ENCODE measurements at regions not wholly inside any gene's neighbourhood (a gene's known extent, or its start where the extent isn't known, plus 50 kb on each side); places are given as distances from the start of the nearest gene placed in this dataset.
A peak's percentile ranks its signal among the peaks of the same experiment; 100 is the strongest.

DNA sequence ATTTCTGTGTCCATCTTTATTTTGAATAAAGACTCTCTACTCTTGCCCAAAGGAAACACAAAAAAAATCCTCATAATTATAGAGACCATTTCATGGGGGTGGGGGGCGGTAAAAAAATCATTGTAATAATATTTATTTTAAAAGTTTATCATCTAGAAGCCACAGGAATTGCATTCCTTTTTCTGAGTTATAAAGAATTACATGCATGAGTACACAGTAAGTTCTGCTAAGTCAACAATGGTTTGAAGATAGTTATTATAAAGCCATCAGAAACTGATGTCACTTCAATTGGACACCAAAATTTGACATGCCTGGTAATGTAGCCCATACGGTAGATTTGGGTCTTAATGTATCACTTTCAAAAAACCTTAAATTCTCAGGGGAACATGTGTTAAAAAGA lies 478.1 kb upstream of the NR5A2 start:
- no peaks in the 10 kb centered on the region for H3K9me3 ChIP-seq (ENCODE audit: control insufficient read depth, insufficient read depth, low read depth, low read length)
- H3K27ac ChIP-seq (ENCODE audit: low read length), result no peak overlapping the region
- no TSS peak for BruUV-seq (replicated peaks)
- in situ Hi-C loops (cut with HindIII; ENCODE audit: low pct_unique_long_range_greater_than_20kb, low sequenced_read_pairs) (no loop called here), intact Hi-C loops (cut with micrococcal nuclease; ENCODE audit: unreplicated experiment) (no loop called here)
- no peaks in the 10 kb centered on the region for H3K36me3 ChIP-seq (ENCODE audit: control insufficient read depth, insufficient read depth, low read length)
- TF ChIP-seq, protein P1, sequence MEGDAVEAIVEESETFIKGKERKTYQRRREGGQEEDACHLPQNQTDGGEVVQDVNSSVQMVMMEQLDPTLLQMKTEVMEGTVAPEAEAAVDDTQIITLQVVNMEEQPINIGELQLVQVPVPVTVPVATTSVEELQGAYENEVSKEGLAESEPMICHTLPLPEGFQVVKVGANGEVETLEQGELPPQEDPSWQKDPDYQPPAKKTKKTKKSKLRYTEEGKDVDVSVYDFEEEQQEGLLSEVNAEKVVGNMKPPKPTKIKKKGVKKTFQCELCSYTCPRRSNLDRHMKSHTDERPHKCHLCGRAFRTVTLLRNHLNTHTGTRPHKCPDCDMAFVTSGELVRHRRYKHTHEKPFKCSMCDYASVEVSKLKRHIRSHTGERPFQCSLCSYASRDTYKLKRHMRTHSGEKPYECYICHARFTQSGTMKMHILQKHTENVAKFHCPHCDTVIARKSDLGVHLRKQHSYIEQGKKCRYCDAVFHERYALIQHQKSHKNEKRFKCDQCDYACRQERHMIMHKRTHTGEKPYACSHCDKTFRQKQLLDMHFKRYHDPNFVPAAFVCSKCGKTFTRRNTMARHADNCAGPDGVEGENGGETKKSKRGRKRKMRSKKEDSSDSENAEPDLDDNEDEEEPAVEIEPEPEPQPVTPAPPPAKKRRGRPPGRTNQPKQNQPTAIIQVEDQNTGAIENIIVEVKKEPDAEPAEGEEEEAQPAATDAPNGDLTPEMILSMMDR (IDR thresholded peaks at IDR 0.05), result no peak
- TF ChIP-seq POLR2AphosphoS5 (IDR thresholded peaks at IDR 0.05; ENCODE audit: low read depth, low read length) (no peak), TCF7L2 (IDR thresholded peaks at IDR 0.05; ENCODE audit: low read depth, low read length) (no peak), SIN3A (IDR thresholded peaks at IDR 0.05; ENCODE audit: borderline replicate concordance, insufficient read depth, low read depth, low read length) (no peak)
- TF ChIP-seq, protein P2, sequence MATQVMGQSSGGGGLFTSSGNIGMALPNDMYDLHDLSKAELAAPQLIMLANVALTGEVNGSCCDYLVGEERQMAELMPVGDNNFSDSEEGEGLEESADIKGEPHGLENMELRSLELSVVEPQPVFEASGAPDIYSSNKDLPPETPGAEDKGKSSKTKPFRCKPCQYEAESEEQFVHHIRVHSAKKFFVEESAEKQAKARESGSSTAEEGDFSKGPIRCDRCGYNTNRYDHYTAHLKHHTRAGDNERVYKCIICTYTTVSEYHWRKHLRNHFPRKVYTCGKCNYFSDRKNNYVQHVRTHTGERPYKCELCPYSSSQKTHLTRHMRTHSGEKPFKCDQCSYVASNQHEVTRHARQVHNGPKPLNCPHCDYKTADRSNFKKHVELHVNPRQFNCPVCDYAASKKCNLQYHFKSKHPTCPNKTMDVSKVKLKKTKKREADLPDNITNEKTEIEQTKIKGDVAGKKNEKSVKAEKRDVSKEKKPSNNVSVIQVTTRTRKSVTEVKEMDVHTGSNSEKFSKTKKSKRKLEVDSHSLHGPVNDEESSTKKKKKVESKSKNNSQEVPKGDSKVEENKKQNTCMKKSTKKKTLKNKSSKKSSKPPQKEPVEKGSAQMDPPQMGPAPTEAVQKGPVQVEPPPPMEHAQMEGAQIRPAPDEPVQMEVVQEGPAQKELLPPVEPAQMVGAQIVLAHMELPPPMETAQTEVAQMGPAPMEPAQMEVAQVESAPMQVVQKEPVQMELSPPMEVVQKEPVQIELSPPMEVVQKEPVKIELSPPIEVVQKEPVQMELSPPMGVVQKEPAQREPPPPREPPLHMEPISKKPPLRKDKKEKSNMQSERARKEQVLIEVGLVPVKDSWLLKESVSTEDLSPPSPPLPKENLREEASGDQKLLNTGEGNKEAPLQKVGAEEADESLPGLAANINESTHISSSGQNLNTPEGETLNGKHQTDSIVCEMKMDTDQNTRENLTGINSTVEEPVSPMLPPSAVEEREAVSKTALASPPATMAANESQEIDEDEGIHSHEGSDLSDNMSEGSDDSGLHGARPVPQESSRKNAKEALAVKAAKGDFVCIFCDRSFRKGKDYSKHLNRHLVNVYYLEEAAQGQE (IDR thresholded peaks at IDR 0.05; ENCODE audit: insufficient read depth in 1 of 2, low read depth in 2 of 2, low read length in 1 of 2), result no peak
- H3K4me3 ChIP-seq (ENCODE audit: low read depth in 2 of 2, low read length in 2 of 2), result no peak overlapping the region
- H3K27me3 ChIP-seq (ENCODE audit: control insufficient read depth, insufficient read depth, low read length), result no peaks in the 10 kb centered on the region
- ChIA-PET POLR2A (no interaction called here), CTCF (no interaction called here)
- no peak for ATAC-seq
- no peak for DNase-seq (ENCODE audit: low read depth, low spot score)
- 0 out of 2 replicates have a peak, but pooled peaks cover 3% of the 10 kb centered on the region for H3K4me1 ChIP-seq (ENCODE audit: control insufficient read depth, insufficient read depth, low read length)

DNA sequence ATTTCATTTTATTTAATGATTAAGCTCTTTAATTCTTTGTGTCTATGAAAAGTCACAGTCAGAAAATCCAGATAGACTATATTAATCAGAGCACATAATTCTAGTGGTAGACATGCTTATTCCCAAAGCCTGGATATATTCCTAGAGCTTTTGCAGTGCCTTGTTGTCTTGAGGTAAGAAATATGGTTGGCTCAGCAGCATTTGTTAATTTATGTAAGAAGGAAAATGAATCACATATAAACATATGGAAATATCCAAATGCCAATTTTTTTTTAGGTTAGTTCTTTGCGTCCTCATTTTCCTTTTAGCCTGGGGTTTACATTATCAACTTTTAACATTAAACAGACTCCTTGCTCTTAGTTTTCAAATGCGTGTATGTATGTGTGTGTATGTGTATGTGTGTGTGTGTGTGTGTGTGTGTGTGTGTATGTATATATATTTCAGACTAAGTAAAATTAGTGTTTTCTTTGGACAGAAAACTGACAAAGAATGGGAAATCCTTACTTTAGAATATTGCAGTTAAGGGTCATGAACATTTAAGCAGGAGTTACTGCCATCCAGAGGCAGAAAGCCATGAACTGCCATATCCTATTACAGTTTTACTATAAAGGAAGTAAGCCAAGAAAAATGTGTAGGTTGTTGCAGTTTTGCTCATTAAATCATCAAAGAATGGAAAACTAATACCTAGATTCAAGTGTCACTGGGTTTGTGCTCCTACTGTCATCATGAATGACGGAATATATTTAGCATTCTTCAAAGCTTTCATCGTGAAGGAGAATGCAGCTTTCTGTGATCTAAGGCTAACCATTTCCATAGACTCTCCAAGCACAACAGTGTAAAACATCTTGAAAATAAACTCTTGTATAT lies 477.1 kb upstream of the NR5A2 start:
- H3K27ac ChIP-seq (ENCODE audit: low read length), result no peak overlapping the region
- intact Hi-C loops (cut with micrococcal nuclease; ENCODE audit: unreplicated experiment), result loop anchor here (5.0 kb wide), 2 partner anchors 778 to 793 kb away; no protein-coding TSS in a partner anchor
- TF ChIP-seq TCF7L2 (IDR thresholded peaks at IDR 0.05; ENCODE audit: low read depth, low read length) (no peak), SIN3A (IDR thresholded peaks at IDR 0.05; ENCODE audit: borderline replicate concordance, insufficient read depth, low read depth, low read length) (no peak), POLR2AphosphoS5 (IDR thresholded peaks at IDR 0.05; ENCODE audit: low read depth, low read length) (no peak)
- TF ChIP-seq, protein P2 (IDR thresholded peaks at IDR 0.05; ENCODE audit: insufficient read depth in 1 of 2, low read depth in 2 of 2, low read length in 1 of 2), result no peak
- TF ChIP-seq, protein P1 (IDR thresholded peaks at IDR 0.05), result peak; percentile 29; the same call in 1 of the 2 replicates
- BruUV-seq (replicated peaks), result no TSS peak
- DNase-seq (ENCODE audit: low read depth, low spot score) (no peak), ATAC-seq (no peak)
- in situ Hi-C loops (cut with HindIII; ENCODE audit: low pct_unique_long_range_greater_than_20kb, low sequenced_read_pairs), result no loop called here
- no peaks in the 10 kb centered on the region for H3K9me3 ChIP-seq (ENCODE audit: control insufficient read depth, insufficient read depth, low read depth, low read length)
- no peaks in the 10 kb centered on the region for H3K27me3 ChIP-seq (ENCODE audit: control insufficient read depth, insufficient read depth, low read length)
- ChIA-PET CTCF (interaction anchor here (0.6 to 1.2 kb wide), 2 partner anchors 128 to 401 kb away, joined by 3 read pairs; no protein-coding TSS in a partner anchor), POLR2A (no interaction called here)
- H3K36me3 ChIP-seq (ENCODE audit: control insufficient read depth, insufficient read depth, low read length), result no peaks in the 10 kb centered on the region
- 0 out of 2 replicates have a peak, but pooled peaks cover 3% of the 10 kb centered on the region for H3K4me1 ChIP-seq (ENCODE audit: control insufficient read depth, insufficient read depth, low read length)
- no peak overlapping the region for H3K4me3 ChIP-seq (ENCODE audit: low read depth in 2 of 2, low read length in 2 of 2)
